ENCODE measurements at regions not wholly inside any gene's neighbourhood (a gene's known extent, or its start where the extent isn't known, plus 50 kb on each side); places are given as distances from the start of the nearest gene placed in this dataset.
"Not testable (repeated sequence)": the region's sequence is repeated elsewhere in the genome, so short reads cannot be mapped to it uniquely, and the experiment has no call there.

DNA sequence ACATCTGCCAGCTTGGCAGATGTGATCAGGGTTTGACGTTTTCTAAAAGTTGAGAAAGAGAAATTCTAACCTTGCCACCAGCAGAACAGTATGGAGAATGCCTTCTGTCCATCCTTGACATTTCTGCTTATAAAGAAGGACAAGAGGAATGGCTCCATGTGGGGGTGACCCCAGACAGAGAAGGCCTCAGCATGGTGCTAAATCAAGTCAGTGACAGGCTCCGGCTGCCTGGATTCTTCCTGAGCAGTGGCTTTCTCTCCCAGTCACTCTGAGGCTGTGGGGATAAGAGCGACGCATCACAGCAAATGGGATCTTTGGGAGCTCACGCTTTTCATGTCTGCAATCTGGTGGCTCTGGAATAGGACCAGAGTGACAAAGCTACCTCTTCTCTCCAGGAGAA, 640.2 kb upstream of the CAMK1G start:
- no peak for DNase-seq (ENCODE audit: low read depth)

DNA sequence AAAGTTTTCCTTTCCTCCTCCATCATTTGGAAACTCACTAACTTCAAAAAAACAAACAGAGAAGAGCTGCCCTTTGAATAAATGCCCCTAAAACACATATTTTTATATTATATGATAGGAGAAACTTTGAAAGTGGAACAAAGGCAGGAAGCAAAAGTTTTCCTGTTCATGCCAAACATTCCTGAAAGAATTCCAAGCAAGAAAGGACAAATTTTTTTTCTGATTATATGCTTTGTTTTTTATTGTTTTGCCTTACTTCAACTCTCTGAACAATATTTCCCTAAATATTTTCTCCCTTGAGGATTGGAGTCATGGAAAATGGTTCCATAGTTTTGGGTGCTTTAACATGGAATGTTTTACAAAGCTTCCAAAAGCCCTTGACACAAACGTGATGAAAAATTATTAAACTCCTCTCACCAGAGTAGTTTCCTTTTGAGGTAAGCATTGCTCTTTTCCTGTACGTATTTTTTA, 638.5 kb upstream of the CAMK1G start:
- DNase-seq (ENCODE audit: low read depth): no peak

DNA sequence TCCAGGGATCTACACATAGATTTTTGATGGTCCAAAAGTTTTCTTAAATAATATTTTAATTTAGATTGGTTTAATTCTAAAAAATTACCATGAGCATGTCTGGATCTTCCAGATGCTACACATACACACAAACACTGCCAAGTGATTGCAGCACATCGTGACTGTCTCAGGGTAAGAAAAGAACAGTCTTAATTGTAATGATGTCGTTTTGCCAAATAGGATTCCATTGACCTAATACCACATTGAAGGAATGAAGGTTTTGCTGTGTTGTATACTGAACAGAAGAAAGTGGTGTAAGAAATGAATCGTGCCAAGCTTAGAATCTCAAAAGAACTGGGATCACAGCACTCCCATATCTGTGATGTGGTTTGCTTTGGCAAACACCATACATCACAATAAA, 633.3 kb upstream of the CAMK1G start:
- no peak for DNase-seq (ENCODE audit: low read depth)

DNA sequence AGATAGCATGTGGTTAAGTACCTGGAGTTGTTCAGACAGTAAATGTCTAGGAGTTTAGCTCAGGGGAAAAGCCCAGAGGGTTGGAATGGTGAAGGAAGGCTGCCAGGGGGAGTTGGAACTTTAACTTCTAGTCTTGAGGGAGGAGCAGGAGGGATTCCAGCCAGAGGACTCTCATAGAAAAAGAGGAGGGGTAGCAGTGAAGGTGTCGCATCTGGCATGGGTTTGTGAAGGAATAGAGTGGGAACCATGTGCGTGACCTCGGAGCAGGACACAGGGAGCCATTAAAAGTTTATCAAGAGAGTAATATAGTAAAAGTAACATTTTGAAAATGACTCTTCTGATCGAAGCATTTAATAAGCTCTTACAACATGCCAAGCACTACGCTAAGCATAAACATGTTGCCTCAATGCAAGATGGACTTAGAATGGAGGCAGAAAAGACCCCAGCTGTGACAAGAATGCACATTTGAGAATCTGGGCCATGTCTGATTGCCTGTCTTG, 632.4 kb upstream of the CAMK1G start:
- no peak for DNase-seq (ENCODE audit: low read depth)

DNA sequence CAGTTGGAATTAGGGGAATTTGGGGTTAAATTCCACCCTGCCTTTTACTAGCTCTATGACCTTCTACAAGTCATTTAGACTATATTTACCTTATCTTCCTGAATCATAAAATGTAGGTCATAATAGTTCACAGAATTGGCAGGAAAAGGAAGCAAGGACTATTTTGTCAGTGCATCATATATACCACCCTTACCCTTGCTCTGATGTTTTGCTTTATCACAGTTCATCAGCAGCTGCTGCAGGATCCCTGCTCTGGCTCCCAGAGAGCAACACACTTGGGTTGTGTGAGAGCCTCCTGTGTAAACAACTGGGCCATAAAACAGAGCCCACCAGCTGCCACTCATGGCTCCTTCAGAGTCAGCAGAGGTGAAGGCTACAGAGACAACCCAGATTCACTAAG, 631.6 kb upstream of the CAMK1G start:
- DNase-seq (ENCODE audit: low read depth): no peak

DNA sequence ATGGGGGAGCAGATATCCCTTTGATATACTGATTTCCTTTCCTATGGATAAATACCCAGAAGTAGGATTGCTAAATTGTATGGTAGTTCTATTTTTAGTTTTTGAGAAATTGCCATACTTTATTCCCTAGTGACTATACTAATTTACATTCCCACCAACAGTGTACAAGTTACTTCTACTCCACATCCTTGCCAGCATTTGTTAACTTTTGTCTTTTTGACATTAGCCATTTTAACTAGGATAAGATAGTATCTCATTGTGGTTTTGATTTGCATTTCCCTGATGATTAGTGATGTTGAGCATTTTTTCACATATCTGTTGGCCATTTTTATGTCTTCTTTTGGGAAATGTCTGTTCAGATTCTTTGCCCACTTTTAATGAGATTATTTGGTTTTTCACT, 620.6 kb upstream of the CAMK1G start:
- no peak for DNase-seq (ENCODE audit: low read depth)

DNA sequence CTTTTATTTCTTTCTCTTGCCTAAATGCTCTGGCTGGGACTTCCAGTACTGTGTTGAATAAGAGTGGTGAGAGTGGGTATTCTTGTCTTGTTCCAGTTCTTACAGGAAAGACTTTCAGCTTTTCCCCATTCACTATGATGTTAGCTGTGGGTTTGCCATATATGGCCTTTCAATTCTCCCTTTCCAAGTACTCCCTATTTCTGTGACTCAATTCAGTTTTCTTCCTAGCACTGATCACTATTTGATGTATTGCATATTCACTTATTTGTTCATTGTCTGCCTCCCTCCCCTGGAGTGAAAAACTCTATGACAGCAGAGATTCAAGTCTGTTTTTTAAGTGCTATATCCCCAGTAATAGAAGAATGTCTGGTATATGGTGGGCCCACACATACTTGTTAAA, 618.2 kb upstream of the CAMK1G start:
- no peak for DNase-seq (ENCODE audit: low read depth)

DNA sequence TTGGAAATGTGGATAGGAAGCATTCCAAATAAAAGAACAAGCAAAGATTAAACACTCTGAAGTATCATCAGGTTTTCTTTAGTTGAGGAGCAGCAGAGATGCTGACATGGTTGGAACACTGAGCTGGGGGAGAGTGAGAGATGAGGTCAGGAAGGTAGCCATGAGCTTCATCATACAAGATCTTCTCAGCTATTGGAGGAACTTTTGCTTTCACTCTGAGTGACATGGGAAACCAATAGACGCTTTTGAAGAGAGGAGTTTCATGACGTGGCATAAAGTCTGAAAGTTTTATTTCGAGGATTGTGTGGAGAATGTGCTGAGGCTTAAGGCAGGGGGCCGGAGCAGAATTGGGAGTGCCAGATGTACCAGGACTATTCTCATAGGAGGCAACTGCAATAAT, 616.2 kb upstream of the CAMK1G start:
- DNase-seq (ENCODE audit: low read depth): no peak

DNA sequence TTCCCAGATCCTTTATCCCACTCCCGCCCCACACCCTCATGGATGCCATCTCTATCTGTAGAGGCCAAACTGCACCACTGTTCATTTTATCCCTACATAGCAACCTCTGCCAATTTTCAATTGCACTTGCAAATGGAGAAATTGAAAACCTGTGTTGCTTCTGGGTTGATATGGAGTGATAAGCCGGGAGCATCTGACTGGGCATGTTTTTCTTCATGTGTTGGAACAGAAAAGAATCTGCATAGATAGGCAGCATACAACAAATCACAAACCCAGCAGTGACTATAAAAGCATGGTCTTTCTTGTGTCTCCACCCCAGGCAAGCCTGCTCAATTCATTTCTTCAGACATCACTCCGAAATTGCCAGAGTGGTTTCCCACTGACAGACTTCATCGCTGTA, 608.8 kb upstream of the CAMK1G start:
- no peak for DNase-seq (ENCODE audit: low read depth)

DNA sequence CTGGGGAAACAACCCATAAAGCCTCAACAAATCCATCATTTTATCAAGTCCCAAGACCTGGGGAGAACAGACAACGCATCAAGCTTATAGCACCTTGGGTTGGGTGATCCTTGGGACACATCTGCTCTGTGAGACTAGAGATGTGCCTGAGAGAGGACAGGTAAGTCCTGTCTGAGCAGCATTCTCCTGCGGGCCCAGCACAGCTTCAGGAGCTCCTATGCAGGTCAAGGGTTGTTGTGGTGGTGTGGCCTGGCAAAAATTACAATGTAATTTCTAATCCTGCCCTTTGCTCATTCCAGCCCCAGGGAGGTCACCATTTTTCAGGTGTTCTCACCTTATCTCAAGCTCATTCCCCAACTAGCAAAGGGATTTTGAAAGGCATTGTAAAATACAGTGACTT, 608.1 kb upstream of the CAMK1G start:
- no peak for DNase-seq (ENCODE audit: low read depth)

DNA sequence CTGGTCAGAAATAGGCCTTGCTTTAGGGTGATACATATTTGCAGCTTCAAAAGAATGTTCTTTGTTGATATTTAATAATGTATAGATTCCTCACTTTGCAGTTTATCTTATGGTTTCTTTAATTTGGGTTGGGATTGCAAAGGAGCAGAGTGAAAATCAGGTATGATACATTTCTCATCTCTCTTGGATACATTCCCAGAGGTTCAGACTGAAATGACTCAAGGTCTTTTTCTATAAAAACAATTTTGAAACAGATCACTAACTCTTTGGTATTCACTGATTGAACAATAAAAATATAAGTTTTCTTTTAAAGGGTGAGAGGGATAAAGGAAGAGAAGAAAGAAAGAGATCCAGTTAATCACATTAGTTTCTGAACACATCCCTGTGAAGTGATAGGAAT, 606.5 kb upstream of the CAMK1G start:
- no peak for DNase-seq (ENCODE audit: low read depth)

DNA sequence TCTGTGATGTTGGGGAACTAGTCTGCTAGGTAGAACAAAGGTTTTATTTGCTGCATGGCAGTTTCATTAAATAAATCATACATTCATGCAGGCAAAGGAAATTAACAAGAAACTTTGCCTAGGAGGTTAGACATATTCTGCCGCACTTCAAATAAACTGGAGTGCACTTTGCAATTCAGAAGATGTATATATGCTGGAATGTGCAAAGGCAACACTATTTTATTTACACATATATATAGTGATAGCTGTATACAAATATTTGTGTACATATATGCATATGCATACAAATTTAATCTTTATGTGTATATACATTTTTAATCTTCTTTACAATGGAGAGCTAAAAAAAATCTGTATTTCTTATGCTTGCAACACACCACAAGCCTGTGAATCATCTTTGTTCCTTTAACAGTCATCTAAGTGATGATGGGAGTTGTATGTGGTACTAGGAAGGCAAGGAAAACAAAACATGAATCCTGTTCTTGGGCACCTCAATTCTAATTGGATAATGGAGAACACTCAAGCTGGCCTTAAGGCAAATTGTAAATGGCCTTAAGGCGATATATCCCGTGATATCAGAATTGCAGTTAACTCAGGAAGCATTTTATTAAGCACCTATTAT, 605.8 kb upstream of the CAMK1G start:
- DNase-seq (ENCODE audit: low read depth): no peak

DNA sequence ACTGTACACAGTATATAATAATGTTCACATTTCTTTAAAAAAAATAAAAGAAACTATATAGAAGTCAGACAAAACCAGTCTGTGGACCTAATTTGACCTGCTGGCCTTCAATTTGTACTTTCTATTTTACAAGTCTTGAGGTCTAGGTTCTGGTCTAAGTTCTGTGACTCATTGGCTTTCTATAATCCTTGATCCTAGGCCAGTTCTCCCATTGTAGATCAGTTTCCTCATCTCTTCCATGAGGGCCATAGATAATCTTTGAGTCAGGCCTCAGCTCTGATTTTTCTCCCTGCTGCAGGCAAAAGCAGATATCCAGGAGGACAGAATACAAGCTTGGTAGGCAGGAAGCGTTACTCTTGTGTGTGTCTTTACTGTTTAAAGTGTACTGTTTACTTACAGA, 603.7 kb upstream of the CAMK1G start:
- DNase-seq (ENCODE audit: low read depth): no peak

DNA sequence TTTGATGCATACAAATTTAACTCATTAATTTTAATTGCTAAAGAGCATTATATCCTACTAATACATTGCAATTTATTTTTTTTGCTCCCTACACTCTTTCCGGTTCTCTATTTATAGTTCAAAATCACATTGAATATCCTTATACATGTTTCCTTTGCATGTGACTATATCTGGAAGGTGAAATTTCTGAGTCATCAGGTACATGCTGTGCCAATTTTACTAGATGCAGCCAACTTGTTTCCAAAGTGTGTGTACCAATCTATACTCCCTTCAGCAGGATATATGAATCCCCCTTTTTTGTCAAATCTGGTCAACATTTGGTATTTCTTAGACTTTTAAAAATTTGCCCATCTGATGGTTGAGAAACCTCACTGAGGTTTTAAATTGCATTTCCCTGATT, 602.9 kb upstream of the CAMK1G start:
- no peak for DNase-seq (ENCODE audit: low read depth)

DNA sequence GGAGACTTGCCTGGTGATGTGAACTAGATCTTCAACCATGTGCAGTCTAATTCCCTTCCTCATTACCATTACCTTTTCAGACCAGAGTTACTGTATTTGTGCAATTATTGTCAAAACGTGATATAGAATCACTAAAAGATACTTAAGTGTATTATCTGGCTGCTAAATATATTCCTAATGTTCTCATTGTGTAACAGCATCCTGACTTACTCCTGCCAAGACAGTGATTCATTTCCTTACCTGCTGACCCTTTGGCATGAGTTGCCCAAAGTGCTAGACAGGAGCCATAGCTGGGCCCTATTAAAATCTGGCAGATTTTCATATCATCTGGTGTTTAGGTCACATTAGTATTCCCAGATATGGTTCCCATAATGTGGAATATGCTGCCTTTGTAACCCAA, 598.3 kb upstream of the CAMK1G start:
- no peak for DNase-seq (ENCODE audit: low read depth)

DNA sequence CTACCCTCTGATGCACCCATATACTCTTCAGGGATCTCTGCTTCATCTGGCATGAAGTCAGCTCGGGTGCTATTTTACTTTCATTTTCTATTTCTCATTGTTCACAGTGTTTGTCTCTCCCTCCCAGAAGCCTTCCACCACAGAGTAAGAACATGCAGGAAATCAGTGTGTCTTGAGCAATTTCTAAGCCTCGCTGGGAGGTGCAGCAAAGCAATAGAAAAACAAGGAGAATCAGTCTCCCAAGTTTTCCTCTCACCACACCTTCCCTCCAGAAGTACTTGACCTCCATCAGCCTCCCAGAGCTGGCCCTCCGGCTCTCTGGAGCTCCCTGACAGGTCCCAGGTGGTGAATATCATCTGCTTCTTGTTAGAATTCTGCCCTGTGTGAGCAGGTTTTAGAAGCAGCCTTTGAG, 594.7 kb upstream of the CAMK1G start:
- DNase-seq (ENCODE audit: low read depth): peak; percentile 0

DNA sequence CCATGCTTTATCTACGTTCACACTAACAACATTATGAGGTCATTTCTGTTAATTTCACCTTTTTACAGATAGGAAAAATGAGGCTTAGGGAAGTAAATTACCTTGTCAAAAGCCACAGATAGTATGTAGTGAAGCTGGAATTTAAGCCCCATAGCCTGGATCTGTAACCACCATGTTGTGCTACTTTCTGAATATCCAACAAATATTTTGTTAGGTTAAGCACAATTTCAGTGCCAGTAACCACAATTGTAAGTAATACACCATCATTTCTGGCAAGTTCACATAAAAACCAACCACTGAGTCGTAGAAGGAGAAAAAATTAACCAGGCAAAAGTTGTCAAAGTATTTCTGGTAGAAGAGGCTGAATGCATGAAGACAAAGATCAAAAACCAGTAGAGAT, 593.1 kb upstream of the CAMK1G start:
- no peak for DNase-seq (ENCODE audit: low read depth)

DNA sequence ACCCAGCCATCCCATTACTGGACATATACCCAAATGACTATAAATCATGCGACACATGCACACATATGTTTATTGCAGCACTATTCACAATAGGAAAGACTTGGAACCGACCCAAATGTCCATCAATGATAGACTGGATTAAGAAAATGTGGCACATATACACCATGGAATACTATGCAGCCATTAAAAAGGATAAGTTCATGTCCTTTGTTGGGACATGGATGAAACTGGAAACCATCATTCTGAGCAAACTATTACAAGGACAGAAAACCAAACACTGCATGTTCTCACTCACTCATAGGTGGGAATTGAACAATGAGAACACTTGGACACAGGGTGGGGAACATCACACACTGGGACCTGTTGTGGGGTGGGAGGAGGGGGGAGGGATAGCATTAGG, 586.5 kb upstream of the CAMK1G start:
- DNase-seq (ENCODE audit: low read depth): not testable (repeated sequence)

DNA sequence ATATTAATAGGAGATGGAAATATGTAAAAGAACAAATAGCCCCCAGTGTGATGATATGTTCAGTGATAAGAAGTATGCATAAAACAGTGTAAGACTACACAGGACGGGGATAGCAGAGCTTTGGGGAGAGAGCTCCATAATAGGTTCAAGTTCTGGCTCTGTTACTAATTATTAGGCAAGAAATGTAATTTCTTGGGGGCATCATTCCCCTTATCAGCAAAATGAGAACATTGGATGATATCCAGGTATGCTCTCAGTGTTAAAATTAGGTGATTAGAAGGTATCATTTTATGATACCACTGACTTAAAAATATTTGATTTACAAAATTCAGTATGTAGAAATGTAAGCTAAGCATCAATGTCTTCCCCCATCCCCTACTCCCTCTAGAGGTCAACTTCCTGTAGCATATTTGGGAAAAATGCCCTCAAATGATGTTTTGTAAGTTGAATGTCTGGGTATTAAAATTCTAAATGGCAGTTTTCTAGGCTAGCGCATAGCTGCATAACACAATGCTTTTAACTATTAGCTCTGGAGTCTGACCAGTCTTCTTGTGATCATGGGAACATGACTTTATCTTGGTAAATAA, 585.7 kb upstream of the CAMK1G start:
- DNase-seq (ENCODE audit: low read depth): no peak

DNA sequence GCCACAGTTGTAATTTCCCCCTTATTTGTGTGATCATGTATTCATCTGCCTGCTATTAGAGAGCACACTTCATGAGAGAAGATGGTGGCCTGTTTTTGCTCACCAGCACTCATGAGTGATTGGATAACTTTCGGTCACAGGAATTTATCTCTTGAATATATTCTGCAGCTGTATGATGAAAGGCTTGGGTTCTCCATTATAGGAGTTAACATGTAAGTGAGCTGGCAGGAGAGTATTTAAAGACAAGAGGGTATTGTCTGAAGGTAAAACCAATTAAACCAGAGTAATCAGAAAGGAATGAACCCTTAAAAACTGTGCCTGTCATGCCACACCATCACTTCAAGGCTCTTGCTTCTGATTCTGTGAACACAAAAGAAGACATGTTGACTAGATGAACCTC, 574.9 kb upstream of the CAMK1G start:
- no peak for DNase-seq (ENCODE audit: low read depth)

DNA sequence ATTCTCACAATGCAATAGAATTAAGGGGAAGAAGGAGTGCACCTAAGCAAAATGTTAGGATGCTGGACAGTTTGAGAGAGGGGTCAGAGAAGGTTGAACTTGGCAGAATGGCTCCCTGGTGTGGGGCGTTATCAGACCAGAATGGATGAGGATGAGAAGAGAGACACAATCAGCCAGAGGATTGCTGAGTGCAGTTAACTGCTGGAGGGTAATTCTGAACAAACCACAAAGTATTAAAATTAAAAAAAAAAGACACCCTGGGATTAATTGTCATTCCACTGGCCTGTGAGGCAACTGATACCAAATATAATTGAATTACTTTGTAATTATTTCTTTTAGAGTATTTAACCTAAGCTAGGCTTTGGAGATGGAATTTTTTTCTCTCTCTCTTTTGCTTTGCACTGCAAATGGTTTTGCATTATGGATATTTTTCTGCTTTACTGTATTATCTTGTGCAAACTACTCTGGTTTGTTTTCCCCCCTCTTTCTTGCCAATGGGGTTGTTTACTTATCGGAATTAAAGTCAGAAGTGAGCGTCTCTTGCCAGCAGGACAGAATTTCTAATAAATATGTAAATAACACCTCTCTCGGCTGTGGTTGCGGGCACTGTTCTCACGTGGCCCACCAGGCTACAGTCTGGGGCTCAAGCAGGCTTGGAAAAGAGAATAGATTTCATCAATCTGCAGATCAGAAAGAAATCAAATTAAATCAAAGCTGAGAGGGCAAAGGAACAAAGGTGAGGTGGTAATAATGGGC, 572.9 kb upstream of the CAMK1G start:
- DNase-seq (ENCODE audit: low read depth): no peak

DNA sequence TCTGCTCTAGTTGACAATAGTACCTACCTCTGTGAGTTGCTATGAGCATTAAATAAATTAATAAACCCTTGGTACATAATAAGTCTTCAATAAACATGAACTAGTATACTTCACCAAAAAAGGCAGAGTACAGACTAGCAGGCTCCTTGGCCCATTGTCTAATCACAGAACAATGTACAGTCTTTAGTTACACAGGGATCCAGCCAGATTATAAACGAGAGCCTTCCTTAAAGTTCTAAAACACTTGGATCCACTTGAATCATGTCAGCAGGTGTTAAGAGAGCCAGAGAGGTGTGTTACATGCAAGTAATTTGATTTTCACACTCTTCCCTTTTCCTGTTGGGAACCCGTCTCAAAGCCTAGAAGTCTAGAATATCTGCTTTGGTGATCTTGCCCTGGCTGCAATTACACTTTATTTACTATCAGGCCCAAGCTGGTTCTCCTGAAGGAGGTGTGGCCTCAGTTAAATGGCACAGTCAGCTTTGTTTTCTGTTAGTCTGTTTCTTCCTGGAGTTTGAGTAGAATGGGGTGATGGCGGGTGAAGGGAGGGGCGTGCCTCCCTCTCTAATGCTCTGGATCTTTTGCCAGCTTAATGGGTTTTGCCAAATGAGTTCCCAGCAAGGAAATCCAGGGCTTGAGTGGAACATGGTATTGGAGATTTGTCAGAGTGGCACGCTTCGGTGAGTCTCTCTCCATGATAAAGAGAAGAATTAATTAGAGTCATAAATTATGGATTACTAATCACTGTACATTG, 570.9 kb upstream of the CAMK1G start:
- DNase-seq (ENCODE audit: low read depth): no peak

DNA sequence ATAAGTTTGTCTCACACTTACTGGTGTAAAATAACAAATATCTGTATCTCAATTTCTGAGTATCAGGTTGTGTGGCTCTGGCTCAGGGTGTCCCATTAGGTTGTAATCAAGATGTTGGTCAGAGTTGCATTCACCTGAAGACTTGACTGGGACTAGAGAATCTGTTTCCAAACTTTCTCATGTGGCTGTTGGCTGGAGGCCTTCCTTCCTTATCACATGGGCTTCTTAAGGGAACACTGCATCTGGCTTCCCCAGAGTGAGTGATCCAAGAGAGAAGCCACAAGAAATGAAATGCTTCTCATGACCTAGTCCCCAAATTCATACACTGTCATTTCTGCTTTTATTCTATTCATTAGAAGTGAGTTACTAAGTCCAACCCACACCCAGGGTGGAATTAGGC, 568.4 kb upstream of the CAMK1G start:
- no peak for DNase-seq (ENCODE audit: low read depth)
